CD4-positive, alpha-beta T cell treated with Interleukin-15 for 4 hours (primary cell): ENCODE measurements at regions not wholly inside any gene's neighbourhood (a gene's known extent, or its start where the extent isn't known, plus 50 kb on each side); places are given as distances from the start of the nearest gene placed in this dataset.
A peak's percentile ranks its signal among the peaks of the same experiment; 100 is the strongest.
"Not testable (repeated sequence)": the region's sequence is repeated elsewhere in the genome, so short reads cannot be mapped to it uniquely, and the experiment has no call there.

ENCODE experiments used
- DNase-seq: peaks from one replicate; pipeline ENCODE4 v3.0.0-alpha.2; 2020; ENCODE audit warnings: low spot score

- not testable (repeated sequence) for DNase-seq
Measured at GRCh38 chr3:130151555-130151954, 69.9 kb downstream of the ALG1L2 start.

- DNase-seq: not testable (repeated sequence)
Measured at GRCh38 chr3:130153247-130153646, 71.6 kb downstream of the ALG1L2 start.

- not testable (repeated sequence) for DNase-seq
Measured at GRCh38 chr3:130155464-130155863, 73.8 kb downstream of the ALG1L2 start.

GRCh38 chr3:130166856-130167255 lies 85.2 kb downstream of the ALG1L2 start:
- DNase-seq: not testable (repeated sequence)

GRCh38 chr3:130175195-130175594 lies 93.6 kb downstream of the ALG1L2 start:
- DNase-seq: not testable (repeated sequence)

GRCh38 chr3:130176476-130177256 lies 95.0 kb downstream of the ALG1L2 start:
- not testable (repeated sequence) for DNase-seq

- peak; percentile 9 for DNase-seq
Measured at GRCh38 chr3:130178835-130179234, 97.2 kb downstream of the ALG1L2 start.

GRCh38 chr3:130179353-130179970 lies 97.8 kb downstream of the ALG1L2 start:
- DNase-seq: peak; percentile 68

- not testable (repeated sequence) for DNase-seq
Measured at GRCh38 chr3:130182475-130182874, 100.8 kb downstream of the ALG1L2 start.

GRCh38 chr3:130183689-130184088 lies 102.1 kb downstream of the ALG1L2 start:
- DNase-seq: not testable (repeated sequence)

- DNase-seq: not testable (repeated sequence)
Measured at GRCh38 chr3:130184152-130185024, 102.8 kb downstream of the ALG1L2 start.

GRCh38 chr3:130201272-130201671 lies 119.6 kb downstream of the ALG1L2 start:
- DNase-seq: not testable (repeated sequence)

- not testable (repeated sequence) for DNase-seq
Measured at GRCh38 chr3:130203633-130204032, 122.0 kb downstream of the ALG1L2 start.

- DNase-seq: no peak
Measured at GRCh38 chr3:130227540-130227939, 117.9 kb upstream of the COL6A5 start.

GRCh38 chr3:130242850-130243569 lies 102.5 kb upstream of the COL6A5 start:
- no peak for DNase-seq

GRCh38 chr3:130243808-130244207 lies 101.7 kb upstream of the COL6A5 start:
- no peak for DNase-seq

- DNase-seq: no peak
Measured at GRCh38 chr3:130250982-130251381, 94.5 kb upstream of the COL6A5 start.

GRCh38 chr3:130255442-130255841 lies 90.0 kb upstream of the COL6A5 start:
- DNase-seq: no peak

- DNase-seq: no peak
Measured at GRCh38 chr3:130256821-130257340, 88.6 kb upstream of the COL6A5 start.

- DNase-seq: no peak
Measured at GRCh38 chr3:130258532-130258952, 86.9 kb upstream of the COL6A5 start.

- no peak for DNase-seq
Measured at GRCh38 chr3:130259166-130259874, 86.2 kb upstream of the COL6A5 start.
